ENCODE measurements at regions not wholly inside any gene's neighbourhood (a gene's known extent, or its start where the extent isn't known, plus 50 kb on each side); places are given as distances from the start of the nearest gene placed in this dataset.

- no peak overlapping the region for H2BK12ac ChIP-seq (ENCODE audit: insufficient read length, low read depth, low read length)
- H3K27ac ChIP-seq (ENCODE audit: insufficient read length, low read depth, low read length), result no peak overlapping the region
- H2AK5ac ChIP-seq (ENCODE audit: insufficient read length, low read length), result no peak overlapping the region
- peaks cover 3% of the 10 kb centered on the region for H3K4me1 ChIP-seq (ENCODE audit: insufficient read depth, low read length)
- no peak overlapping the region for H2BK15ac ChIP-seq (ENCODE audit: low read depth, low read length)
- no peaks in the 10 kb centered on the region for H3K27me3 ChIP-seq (ENCODE audit: insufficient read depth, low read length)
- H3T11ph ChIP-seq (ENCODE audit: low read length), result no peak overlapping the region
- H3K79me2 ChIP-seq (ENCODE audit: insufficient read depth, low read length), result no peaks in the 10 kb centered on the region
- H2BK5ac ChIP-seq (ENCODE audit: insufficient read length, low read length), result no peak overlapping the region
- Mint-ChIP-seq H3K4me1 (peaks cover 9 to 11% of the 10 kb centered on the region in 2 experiments), H3K27ac (no peak overlapping the region), H3K36me3 (ENCODE audit: insufficient read depth in 1 of 3, low read depth in 3 of 3) (peaks cover 17 to 29% (median 20%) of the 10 kb centered on the region in 3 experiments), H3K27me3 (ENCODE audit: low read depth) (no peaks in the 10 kb centered on the region), H3K9me3 (peaks cover 24 to 25% of the 10 kb centered on the region in 2 experiments), H3K4me3 (no peak overlapping the region; a peak in 1 of 5 replicates)
- no peak overlapping the region for H3K18ac ChIP-seq (ENCODE audit: insufficient read length, low read depth, low read length)
- H4K20me1 ChIP-seq (ENCODE audit: control insufficient read depth, insufficient read depth, insufficient read length), result no peaks in the 10 kb centered on the region
- DNase-seq, result no peak
- no peak overlapping the region for H4K5ac ChIP-seq (ENCODE audit: insufficient read length, low read depth, low read length)
- H3K4me2 ChIP-seq (ENCODE audit: insufficient read depth, insufficient read length, low read length), result no peak overlapping the region
- no peak overlapping the region for H3K23ac ChIP-seq (ENCODE audit: insufficient read length, low read depth, low read length)
- H2AFZ ChIP-seq (ENCODE audit: low read length), result no peak overlapping the region
- no peaks in the 10 kb centered on the region for H3K23me2 ChIP-seq (ENCODE audit: insufficient read length, low read depth, low read length, poor library complexity, severe bottlenecking)
- no peak overlapping the region for H3K9ac ChIP-seq (ENCODE audit: extremely low read depth, insufficient read length, low read length)
- TF ChIP-seq CTCF (conservative IDR thresholded peaks at IDR 0.05), result no peak
- no peak overlapping the region for H2BK120ac ChIP-seq (ENCODE audit: low read depth, low read length, poor library complexity, severe bottlenecking)
- no peak overlapping the region for H3K56ac ChIP-seq (ENCODE audit: insufficient read length, low read depth, low read length)
- no peak overlapping the region for H4K91ac ChIP-seq (ENCODE audit: insufficient read length, low read depth, low read length)
- H3K14ac ChIP-seq (ENCODE audit: insufficient read depth, low read length), result no peak overlapping the region
- no peak overlapping the region for H2BK20ac ChIP-seq (ENCODE audit: low read depth, low read length, poor library complexity, severe bottlenecking)
- no peak overlapping the region for H3K4ac ChIP-seq (ENCODE audit: low read depth, low read length)
- H3K79me1 ChIP-seq (ENCODE audit: insufficient read depth, low read depth, low read length, poor library complexity, severe bottlenecking), result no peaks in the 10 kb centered on the region
- H3K9me3 ChIP-seq (ENCODE audit: control insufficient read depth, low read depth, low read length), result peaks cover 4% of the 10 kb centered on the region
- H4K8ac ChIP-seq (replicated peaks; ENCODE audit: insufficient read length, low read depth, low read length), result no peak overlapping the region
Measured at GRCh38 chr21:14598065-14598464, 52.0 kb upstream of the SAMSN1 start.

Measured in H9 (cell line).